ENCODE measurements at regions not wholly inside any gene's neighbourhood (a gene's known extent, or its start where the extent isn't known, plus 50 kb on each side); places are given as distances from the start of the nearest gene placed in this dataset.

- TF ChIP-seq CTCF (IDR thresholded peaks at IDR 0.05) (no peak), POLR2A (IDR thresholded peaks at IDR 0.05; ENCODE audit: low read length) (no peak), RAD21 (conservative IDR thresholded peaks at IDR 0.05 in 1 of 2, IDR thresholded peaks at IDR 0.05 in 1 of 2) (no peak), BCL3 (IDR thresholded peaks at IDR 0.05) (no peak)
Measured at GRCh38 chr5:68011801-68012200, 203.8 kb upstream of the PIK3R1 start.
